Skin of body (tissue), 1 donor: ENCODE measurements at regions not wholly inside any gene's neighbourhood (a gene's known extent, or its start where the extent isn't known, plus 50 kb on each side); places are given as distances from the start of the nearest gene placed in this dataset.

Experiments
- DNase-seq: peaks from one replicate; lab custom pipeline; 2025; lab: John Stamatoyannopoulos, UW

DNA sequence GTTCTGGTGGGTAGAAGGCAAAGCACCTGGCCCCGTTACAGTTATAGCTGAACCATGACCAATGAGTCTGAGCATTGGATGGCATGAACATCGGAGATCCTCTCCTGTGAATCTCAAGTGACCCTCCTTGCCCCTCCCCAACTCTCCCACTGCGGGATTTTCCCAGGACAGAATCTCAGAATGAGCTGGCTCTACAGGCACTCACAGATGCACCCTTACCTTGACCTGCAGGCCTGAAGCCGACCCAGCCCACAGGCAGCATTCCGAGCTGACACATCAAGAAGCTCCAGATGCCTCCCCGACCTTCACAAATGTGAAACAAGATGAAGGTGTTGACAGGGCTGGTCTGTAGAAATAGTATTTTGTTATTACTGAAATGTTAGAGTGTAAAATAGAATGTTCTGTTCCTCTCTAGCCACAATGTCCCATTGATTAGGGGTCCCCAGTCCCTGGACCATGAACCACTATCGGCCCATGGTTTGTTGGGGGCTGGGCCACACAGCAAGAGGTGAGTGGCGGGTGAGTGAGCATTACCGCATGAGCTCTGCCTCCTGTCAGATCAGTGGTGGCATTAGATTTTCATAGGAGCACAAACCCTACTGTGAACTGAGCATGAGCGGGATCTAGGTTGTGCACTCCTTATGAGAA, 263.4 kb downstream of the AUH start:
- no peak for DNase-seq

DNA sequence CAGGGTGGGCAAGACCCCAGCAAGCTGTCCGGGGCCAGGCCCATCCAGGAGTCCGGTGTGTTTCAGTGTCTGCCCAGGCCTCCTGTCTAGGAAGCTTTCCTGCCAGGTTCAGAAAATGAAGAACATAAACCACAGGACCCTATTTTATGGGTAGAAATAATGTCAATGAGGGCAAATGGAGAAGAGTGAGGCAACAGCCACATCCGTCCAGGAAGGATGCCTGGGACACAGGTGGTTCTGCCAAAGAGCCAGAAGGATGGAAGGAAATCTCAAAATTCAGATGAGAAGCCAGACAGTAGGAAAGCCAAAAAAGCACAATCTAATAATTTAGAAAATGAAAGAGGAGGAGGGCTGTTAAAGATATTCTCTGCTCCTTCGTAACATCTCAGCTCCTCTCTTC, 262.3 kb downstream of the AUH start:
- DNase-seq, result no peak

DNA sequence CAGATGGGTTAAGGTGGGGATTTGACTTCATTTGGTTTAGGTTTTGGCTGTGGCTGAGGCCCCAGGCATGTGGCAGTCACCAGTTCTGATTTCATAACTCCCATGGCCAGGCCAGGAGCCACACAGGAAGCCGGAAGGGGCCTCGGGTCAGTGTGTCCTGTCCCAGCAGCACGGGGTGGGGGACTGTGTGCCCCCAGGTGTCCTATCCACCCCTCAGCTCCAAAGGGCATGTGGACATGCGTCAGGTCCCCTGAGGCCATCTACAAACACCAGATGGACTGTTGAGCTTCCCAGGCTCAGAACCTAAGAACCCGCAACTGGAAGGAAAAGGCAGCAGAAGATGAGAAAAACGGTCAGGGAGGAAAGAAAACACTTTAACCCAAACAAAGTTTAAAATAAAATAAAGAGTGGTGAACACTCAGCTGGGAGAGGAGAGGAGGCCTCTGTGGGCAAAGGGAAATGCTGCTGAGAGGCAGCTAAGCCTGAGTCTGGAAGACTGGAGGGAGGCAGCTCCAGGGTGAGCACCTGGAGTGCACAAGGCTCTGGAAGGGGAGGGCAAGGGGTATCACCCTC, 260.8 kb downstream of the AUH start:
- no peak for DNase-seq

DNA sequence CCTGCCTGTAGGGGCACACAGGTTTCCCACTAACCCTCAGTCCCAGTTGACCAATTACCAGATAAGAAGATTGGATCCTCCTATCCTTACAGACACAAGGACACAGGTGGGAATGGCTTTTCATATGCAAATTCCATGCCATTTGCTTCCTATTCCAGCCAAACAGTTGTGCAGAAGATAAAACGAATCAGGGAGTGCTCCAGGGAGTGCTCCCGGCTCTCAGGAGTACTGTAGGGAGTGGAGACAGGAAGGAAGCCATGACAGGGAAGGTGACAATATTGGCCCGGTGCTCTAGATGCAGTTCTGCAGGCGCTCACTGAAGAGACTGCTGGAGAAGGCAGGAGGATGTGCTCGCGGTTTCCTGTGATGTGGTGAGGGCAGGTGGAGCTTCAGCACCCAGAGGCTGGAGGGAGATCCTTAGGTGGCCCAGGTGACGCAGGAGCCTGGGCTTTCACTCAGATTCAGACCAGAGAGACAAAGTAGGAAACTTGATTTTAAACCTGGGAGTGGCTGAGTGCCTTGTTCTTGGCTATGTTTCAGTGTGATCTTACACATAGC, 260.0 kb downstream of the AUH start:
- DNase-seq, result no peak

DNA sequence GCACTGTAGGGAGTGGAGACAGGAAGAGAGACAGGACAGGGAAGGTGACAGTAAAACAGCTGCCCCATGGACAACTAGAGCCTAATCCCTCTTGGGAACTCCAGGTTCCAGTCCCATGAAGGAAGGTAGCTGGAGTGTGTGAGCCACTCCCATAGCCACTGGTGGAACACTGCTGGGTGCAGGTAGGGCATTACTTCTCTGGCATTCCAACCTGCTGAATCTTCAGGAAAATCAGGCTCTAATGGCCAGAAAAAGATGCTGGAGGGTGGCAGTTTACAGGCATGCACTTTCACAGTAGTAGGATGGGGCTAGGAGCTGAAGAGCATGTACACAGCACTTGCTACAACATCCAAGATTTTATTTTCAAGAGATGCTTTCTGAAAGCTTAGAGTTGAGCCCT, 259.4 kb downstream of the AUH start:
- no peak for DNase-seq

DNA sequence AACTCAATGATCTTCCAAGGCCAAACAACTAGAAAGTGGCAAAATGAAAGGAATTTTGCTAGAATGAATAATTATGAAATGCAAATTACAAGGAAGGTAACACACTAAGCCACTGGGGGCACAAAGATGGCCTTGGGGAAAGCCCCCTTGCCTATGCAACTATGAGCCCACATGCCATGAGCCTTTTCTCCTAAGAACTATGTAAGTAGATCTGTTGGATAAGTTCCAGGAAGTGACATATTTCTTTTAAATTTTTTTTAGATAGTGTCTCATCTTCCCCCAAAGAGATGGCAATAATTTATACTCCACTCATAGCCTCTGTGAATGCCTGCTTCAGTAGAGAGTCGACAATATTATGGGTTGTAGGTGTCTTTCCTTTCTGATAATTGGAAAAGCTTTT, 257.8 kb downstream of the AUH start:
- no peak for DNase-seq

DNA sequence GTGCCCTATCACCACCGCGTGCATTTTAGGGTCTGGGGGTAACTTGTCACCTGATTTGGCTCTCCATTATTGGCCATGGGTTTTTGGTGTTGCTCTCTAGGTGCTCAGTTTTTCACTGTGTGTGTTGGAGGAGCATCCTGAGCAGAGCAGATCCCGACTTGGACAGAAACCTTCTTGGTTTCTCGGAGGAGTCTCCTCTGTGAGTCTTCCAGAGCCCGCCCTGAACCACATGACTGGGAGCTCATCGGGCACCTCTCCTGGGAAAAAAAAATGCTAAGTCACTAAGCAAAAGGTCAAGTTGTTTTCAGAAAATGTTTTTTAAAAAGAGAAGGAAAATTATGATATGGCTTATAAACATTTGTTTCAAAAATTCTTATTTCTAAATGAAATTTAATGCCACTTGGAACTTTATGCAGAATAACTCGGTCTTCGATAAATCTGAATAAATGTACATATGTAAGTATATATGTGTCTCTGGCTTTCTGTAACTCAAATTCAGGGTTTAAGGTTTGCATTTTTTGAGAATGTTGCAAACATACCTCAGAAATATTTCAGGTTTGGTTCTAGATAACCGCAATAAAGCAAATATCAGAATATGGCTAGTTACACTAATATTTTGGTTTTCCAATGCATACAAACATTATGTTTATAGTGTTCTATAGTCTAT, 255.2 kb downstream of the AUH start:
- DNase-seq, result no peak

DNA sequence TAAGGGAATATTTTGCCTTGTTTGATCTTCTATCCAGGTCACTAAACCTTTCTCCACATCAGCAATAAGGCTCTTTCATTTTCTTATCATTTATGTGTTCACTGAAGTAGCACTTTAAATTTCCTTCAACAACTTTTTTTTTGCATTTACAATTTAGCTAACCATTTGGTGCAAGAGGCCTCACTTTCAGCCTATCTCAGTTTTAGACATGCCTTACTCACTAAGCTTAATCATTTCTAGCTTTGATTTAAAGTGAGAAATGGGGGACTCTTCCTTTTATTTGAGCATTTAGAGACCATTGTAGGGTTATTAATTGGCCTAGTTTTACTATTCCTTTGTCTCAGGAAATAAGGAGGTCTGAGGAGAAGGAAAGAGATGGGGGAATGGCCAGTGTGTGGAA, 250.5 kb downstream of the AUH start:
- DNase-seq, result no peak

DNA sequence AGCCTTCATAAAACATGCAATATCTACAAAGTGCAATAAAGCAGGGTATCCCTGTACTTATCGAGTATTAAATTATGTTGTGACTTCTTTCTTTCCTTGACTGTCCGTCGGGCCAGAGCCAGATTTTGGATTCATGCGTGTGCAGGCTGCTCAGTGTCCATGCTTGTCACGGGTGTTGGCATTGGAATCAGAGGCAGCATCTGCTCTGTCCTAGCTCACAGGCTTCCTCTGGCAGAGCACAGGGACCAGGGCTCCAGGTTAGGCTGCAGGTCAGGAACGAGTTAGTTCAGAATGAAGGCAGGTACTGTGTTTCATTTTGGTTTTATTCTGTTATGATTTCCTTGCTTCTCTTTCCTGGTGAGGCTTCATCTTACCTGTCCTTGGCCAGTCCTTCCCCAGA, 249.8 kb downstream of the AUH start:
- DNase-seq, result no peak

DNA sequence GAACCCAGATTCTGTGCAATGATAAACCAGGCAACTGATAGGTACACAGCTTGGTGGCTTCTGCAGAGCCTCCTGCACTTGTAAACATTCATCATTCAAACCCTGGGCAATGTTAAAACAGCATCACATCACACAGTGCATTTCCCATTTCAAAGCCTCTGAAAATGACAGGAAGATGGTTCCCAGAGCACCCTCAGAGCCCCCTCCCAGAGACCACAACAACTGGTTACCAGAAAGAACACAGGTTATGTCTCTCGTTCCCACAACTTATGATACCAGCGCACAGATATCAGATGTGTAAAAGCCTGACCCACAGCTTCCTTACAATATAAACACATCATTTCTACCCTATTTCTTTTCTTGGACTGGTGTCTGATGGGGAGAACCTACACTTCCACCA, 248.7 kb downstream of the AUH start:
- DNase-seq, result no peak

DNA sequence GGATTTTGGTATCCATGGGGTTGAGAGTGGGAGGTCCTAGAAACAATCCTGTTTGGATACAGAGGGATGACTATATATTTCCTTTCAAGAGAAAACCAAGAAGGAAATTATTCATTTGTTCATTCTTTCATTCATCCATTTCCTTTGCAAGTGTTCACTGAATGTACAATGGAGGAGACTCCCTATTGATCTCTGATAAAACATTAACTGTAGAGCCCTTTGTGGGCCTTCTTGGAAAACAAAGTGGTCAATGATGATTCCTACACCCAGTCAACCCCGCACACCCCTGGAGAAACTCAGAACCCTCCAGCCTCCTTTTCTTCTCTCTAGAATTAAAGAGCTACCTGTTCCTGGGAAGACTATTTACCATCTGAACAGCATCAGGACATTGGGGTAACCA, 247.3 kb downstream of the AUH start:
- no peak for DNase-seq

DNA sequence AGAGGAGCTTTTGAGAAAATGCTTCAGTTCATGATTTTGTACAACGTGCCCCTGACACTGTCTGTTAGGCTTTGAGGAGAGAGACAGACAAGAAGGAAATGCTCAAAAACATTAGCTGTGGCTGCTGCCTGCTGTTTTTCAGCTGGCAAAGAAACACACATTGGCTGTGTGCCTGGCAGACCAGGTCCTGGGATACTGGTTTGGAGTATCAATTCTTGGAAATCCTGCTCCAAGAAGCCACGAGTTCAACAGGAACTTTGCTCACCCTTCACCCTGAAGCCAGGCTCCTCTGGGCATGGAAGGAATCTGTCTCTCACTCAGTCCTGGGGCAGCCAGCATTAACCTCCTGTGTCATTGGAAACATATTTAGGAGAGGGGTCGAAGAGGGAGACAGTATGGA, 245.5 kb downstream of the AUH start:
- DNase-seq, result no peak

DNA sequence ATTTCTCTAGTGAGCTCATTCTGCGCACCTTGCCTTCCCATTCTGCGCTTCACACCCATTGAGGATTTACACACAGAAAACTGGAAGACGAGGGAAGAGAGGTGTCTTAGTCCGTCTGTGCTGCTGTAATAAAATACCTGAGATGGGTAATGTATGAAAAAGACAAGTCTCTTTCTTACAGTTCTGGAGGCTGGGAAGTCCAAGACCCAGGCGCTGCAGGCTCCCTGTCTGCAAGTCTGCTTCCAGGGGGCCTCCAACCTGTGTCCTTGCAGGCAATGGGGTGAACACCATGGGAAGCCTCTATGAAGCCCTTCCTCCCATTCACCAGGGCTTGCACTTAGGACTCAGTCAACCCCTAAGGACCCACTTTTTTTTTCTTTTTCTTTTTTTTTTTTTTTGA, 245.0 kb downstream of the AUH start:
- no peak for DNase-seq

DNA sequence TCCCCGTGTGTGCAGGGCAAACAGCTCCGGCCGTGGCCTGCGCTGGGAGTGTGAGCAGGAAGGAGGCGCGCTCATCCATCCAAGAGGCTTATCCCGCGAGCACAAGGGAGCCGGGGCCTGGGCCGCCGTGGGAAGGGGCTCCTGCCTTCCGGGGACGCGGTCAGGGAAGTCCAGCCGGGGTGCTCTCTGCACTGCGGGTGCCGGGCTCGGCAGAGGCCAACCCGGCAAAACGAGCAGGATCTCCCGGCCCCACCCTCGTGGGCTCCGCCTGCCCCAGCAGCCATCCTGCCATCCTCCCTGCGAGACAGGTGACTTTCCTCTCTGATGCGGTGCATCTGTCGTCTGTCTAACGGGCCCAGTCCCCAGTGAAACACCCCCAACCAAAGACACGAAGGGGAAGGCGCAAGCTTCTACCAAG, 244.2 kb downstream of the AUH start:
- DNase-seq, result no peak

DNA sequence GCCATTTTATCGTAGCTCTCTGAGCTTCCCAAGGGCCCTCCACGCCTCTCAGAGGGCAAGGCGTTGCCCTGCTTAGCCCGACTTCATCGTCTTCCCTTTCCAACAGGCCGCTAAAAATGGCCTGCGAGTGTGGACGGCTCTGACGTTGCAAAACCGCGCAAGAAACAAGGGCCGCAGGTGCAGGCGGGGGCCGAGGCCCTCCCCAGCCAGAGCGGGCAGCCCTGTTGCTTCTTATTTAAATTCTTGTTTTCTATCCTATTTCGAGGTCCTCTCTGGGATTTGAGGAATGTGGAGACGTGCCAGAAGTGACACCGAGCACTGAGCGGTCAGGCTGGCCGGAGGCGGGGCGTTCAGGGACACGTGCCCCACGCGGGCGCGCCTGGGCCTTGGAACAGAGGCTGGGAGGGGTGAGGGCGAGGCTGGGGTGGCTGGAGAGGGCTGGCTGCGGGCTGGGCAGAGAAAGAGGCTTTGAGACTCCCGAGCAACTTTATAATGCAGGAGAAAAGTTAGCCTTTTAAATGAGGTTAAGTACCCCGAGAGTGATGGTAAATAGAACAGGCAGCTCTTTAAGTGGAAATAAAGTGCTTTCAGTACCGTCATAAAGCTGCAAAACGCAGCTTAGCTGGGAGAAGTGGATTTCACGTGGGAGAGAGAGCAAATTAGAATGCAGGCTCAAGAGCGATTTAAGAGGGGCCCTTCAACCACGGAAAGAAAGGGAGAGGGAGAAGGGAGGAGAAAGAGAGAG, 243.6 kb downstream of the AUH start:
- DNase-seq, result no peak

DNA sequence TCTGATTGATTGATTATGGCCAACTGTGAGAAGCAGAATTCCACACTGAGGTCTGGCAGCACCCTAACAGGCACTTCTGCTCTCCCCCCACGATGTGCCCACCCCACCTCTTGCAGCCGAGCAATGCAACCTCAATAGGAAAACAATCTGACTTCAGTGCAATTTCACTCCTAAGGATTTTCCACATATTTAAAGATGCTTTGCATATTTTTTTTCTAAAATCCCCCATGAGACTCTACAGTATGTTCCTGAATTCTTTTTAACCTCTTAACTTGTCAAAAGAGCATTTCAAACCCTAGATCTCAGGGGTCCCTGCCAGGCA, 243.1 kb downstream of the AUH start:
- peak; percentile 21 for DNase-seq

DNA sequence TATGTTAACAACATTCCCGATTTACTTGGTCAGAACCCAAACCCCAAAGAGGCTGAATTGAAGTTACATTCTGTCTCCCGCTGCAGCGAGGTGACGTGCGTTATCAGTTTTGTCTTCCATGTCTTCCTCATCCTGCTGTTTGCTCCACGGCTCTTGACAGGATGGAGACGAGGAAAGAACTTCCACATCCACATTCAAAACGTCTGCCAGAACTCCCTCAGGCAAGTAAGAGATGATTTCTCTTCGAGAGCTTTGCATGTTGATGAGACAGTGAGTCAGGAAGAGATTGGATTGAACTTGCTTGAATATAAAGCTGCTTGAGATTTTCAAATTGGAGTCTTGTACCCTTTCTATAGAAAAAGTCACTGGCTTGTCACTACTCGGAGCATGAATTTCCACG, 242.6 kb downstream of the AUH start:
- peak; percentile 28 for DNase-seq

DNA sequence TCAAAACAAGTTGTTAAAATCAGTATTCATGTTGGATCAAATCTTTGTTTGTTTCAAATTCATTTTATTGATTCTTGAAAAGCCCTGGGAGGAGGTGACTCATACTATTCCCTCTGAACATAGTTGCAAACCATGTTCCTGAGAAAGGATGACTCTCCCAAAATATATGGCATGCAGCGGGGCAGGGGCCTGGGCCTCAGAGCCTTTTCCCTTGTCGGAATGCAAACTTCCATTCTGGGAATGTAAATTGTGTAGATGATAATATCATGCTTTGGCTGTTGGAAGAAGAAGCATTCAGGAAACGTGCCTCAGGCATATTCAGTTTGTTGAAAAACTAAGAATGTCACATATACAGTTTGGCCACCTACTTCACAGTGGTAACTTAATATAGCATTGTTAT, 242.0 kb downstream of the AUH start:
- DNase-seq, result peak; percentile 19

DNA sequence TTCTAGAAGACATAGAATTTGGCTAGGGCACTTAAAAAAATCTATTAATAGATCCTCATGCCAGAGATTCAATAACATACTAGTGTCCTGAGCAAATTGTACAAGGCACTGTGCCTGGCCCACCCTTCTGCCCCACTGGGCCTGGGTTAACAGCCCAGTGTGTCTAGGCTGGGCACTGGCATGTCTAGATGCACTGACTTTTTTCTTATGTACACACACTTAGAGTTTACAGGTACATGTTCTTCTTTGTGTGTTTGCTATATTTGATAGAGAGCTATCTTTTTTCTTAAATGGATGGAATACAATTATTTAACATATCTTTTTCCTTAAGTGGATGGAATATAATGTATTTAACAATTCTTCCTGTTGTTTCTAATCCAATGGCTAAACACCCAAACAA, 241.5 kb downstream of the AUH start:
- DNase-seq, result no peak

DNA sequence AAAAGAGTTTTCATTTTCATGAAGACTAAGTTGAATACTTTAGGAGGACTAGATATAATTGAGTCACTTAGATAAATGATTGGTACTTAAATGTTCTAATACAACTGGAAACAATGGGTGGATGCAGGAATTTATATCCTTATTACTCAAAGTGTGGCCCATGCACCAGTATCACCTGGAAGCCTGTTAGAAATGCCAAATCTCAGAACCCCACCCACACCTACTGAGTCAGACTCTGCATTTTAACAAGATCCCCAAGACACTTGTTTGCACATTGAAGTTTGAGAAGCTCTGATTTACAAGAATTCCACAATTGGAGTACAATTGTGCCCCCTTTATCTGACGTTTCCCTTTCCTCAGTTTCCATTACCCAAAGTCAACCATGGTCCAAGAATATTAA, 239.0 kb downstream of the AUH start:
- DNase-seq, result no peak

DNA sequence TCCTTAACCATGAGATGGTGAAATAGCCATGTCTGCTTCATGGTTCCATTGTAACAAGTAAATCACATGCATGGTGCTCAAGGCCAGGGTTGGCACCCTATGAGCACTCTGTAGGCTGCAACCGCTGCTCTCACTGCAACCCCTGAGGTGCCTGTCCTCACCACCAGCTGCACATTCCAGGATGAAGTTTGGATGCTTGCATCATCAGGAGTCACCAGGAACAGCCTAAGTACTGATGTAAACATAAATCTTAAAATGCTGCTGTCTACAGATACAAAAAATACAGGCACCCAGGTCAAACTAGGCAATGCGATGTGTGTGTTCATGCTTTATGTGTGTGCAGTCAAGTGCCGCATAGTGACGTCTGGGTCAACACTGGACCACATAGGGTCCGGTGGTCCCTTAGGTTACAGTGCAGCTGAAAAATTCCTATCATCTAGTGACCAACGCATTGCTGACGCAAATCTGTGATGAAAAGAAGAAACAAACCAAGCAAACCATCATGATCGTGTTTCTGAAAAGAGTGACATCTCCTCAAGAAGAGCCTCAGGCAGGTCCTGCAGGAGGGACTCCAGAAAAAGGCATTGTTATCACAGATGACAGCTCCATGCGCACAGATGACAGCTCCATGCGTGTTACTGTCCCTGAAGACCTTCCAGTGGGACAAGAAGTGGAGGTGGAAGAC, 234.8 kb downstream of the AUH start:
- DNase-seq, result no peak

DNA sequence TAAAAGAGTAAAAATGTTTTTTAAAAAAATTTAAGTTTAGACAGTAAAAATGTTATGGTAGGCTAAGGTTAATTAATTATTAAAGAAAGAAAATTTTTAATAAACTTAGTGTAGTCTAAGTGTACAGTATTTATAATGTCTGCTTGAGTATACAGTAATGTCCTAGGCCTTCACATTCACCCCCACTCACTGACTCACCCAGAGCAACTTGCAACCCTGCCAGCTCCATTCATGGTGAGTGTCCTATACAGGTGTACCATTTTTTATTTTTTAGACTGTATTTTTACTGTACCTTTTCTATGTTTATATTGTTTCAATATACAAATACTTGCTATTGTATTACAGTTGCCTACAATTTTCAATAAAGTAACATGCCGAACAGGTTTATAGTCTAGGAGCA, 234.1 kb downstream of the AUH start:
- DNase-seq, result no peak
